Activated CD4-positive, alpha-beta T cell treated with anti-CD3 and anti-CD28 coated beads, Interleukin-2, amount 50 U/mL, for 1 hour (primary cell): ENCODE measurements at regions not wholly inside any gene's neighbourhood (a gene's known extent, or its start where the extent isn't known, plus 50 kb on each side); places are given as distances from the start of the nearest gene placed in this dataset.

ENCODE experiments used
- DNase-seq: peaks from one replicate; pipeline ENCODE4 v3.0.0-alpha.2; 2020

DNA sequence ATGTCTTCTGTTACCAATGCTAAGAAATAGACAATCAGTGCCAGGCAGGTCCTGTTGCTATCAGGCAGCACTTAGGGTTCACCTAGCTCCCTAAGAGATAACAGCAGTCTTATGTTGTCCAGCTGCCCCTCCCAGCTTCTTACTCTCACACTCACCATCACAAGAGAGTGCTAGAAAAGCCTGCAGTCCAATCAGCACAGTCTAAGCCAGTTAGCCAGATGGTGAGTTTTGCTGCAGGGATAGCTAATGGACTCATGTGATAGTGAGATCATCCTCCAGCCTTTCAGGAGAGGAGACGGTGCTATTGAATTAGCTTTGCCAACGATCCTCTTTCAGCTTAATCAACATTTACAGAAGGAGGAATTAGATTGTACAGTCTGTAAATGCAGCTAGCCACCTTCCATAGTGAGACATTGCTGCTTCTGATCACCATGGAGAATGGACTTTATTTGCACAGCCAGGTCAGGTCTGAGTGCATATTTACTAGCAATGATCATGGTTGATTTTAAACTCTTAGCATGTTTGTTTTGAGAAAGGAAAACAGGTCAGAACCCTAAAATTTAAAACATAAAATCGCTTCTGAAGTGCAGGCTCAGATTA lies 438.3 kb downstream of the CENPC start:
- DNase-seq, result no peak

DNA sequence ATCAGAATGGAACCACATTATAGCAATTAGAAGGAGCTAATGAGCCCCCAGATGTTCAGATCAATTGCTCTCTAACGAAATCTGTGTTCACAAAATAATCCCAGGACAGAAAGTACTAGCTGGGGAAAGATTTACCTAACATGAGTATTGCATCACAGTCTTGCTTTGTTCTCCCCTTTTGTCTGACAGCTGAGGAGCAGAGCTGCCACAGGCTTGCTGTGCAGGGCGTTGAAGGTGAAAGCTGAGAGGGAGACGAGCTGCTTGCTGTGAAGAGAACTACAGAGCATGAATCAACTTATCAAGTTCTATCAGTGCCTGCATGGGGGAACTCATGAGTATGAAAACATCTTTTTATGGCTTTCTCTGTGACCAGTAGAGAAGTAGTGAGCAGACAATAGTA lies 441.2 kb downstream of the CENPC start:
- DNase-seq, result no peak

DNA sequence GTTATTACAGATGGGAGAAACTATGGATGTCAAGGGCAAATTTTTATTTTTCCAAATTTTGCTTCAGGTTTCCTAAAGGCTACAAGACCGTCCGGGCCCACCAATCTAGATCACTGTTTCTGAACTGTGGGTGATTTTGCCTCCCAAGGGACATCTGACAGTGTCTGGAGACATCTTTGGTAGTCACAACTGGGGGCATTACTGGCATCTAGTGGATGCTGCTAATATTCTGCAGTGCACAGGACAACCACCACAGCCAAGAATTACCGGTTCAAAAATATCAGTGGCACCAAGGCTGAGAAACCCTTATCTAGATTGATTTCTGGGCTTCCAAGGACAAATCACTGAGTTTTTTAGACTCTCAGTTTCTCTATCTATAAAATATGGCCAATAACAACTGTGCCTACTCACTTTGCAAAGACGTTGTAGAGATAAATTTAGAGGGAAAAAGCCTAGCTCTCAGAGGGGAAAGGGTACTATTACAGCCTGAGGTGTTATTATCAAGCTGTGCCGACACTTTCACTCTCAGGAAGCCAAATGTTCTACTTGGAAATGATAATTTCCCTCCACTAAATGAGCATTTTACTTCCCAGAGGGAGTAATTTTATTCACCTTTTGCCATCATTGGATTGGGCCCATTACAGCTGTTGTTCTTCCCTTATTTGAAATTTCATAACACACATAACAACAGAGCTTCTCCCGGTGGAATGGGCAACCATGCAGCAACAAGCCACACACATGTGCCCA lies 442.1 kb downstream of the CENPC start:
- DNase-seq, result no peak

DNA sequence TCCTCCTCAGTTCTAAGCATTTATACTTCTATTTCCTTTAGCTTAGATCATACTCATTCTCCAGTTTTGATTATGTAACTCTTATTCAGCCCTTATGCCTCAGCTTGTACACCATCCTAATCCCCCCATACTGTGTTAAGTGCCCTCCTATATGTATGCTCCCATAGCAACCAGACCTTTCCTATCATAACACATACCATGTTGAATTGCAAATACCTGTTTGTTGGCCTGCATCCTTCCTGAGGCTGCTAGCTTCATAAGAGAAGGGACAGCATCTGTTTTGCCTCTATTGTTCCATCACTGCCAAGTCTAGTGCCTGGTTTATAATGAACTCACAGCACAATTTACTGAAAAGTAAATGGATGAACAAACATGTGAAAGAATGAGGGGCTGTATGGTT lies 443.7 kb downstream of the CENPC start:
- no peak for DNase-seq

DNA sequence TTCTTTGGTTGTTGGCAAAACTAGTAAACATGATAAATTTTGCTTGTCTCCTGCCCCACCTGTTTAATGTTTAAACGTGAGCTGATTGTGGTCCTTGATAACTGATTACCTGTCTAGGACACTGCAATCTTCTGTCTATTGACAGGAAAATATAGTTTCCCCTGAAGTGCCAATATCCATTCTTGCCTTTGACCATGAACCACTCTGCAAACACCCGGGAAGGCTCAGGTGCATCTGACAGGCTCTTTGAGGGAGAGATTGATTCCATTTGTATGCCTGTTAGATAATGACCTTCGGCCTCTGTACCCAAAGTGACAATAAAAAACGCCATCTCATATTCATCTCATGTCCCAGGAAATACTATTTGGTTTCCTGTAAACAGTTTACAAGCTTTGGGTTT lies 453.0 kb downstream of the CENPC start:
- no peak for DNase-seq

DNA sequence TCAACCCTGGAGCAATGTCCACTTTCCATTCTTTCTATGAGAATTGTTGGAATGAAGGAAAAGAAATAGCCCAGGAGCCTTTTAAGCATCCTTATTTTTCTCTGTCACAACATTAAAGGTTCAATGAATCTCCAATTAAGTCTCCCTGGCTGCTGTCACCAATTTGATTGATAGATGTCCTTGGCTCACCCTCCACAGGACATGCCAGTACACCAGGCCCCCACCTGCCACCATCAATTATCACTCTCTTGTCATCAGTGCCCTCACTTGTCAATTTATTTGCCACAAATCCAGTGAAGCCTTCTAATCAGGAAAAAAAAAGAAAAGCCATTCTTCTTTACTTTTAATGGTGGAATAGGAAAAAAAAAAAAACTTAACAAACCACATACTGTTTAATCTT lies 453.6 kb downstream of the CENPC start:
- no peak for DNase-seq

DNA sequence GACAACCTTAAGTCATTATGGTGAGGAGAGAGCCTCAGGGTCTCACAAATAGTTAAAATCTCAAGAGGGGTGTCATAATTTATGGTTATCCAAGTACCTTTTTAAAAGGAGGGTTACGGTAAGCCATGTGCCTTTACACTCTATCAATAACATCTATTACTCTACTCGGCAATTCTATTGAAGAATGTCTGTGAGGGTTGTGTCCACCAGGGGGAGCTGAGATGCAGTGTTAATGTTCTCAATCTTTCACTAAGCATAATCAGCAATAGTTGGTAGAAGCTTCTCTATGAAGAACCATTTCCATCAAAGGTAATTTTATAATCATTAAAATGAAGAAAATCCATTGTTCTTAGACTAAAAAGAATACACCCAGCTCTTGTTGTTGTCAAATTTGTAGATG lies 457.4 kb downstream of the CENPC start:
- peak; percentile 9 for DNase-seq

DNA sequence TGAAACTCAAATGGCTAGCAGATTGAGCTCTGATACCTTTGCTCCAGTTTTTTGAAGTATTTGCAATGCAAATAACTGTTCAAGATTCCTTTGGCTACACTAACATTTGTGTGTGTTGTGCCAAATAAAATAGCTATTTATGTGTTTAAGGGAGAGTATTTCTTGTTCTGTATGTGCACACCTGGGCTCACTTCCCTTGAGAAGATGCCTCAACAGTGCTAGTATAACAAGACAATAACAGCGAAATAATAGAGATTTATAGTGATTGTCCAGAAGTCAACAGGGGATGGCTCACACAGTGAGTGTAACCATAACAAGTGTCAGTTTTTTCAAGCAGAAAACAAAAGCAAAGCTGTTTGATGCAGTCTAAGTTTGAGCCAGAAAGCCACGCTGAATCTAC lies 460.5 kb downstream of the CENPC start:
- DNase-seq, result no peak

DNA sequence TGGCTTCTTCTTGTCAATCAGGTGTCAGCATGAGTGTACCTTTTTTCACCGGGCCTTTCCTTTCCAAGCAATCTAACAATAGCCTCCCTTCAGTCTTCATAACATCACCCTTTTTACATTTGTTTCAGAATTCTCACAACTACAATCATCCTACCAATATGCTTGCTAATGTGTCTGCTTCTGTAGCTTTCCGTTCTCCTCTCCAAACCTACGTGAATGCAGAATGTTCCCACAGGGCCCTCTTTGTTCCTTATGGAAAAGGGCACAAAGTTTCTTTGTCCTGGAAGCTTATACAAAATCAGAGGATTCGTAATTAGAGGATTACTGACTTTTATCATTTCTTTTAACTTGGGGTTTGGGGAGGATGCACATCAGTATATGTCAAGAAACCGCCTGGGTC lies 461.8 kb downstream of the CENPC start:
- no peak for DNase-seq

DNA sequence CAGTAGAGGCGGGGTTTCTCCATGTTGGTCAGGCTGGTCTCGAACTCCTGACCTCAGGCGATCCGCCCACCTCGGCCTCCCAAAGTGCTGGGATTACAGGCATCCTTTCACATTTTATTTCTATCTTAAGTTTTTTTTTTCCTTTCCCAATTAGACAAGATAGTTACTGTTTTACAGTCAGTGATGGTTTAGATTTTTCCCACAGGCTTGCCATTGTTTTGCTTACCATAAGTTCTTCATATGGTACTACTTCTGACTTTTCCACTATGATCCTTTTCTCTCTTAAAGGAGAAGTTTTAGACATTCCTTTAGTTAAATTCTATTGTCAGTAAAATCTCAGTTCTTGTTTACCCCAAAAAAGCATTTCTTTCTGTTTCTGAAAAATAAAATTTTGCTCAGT lies 462.6 kb downstream of the CENPC start:
- no peak for DNase-seq

DNA sequence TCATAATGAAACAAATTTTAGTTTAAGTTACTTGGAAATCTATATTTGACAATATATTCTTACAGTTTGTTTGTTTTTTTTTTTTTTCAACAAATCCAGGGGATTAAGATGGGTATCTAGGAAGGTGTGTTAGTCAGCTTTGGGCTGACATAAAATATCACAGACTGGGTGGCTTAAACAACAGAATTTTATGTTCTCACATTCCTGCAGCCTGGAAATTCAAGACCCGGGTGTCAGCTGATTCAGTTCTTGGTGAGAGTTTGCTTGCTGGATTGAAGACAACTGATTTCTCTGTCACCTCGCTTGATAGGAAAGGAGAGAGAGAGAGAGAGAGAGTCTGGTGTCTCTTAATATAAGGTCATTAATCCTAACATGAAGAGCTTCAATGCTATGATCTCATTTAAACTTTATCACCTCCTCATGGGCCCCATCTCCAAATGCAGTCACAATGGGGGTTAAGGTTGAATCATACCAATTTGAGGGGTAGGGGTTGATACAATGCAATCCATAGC lies 465.2 kb downstream of the CENPC start:
- DNase-seq, result no peak

DNA sequence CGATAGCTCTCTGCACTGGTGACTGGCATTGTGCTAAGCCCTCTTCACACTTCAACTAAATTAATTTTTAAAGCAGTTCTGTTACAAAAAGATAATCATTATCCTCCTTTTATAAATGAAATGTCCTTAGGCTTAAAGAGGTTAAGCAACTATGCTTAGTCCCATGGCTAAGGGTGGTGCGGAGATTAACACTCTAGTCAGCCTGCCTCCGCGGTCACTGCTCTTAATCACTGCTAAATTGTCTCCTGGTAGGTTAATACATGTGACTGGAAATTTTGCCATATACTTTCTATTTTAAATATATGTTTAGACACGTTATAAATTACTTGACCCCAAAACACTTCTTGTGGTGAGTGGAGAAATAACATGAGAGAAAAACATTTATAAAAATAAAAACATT lies 473.7 kb downstream of the CENPC start:
- DNase-seq, result no peak

DNA sequence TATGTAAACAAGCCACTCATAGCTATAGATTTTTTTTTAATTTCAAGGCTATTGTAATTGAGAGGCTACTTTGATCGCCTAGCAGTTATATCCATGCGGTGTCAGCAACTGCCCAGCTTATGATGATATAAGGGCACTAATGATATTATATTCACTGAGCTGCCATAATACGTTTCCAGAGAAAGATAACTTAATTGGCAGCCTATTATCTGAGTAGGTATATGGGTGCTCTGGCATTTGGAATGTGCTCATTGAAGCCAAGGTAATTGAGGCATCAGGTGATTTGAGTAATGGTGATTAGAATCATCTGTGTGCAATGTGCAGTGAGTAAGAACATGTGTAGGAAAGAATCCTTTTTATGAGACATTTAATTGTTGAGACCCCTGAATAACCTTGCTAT lies 490.0 kb downstream of the CENPC start:
- DNase-seq, result no peak

DNA sequence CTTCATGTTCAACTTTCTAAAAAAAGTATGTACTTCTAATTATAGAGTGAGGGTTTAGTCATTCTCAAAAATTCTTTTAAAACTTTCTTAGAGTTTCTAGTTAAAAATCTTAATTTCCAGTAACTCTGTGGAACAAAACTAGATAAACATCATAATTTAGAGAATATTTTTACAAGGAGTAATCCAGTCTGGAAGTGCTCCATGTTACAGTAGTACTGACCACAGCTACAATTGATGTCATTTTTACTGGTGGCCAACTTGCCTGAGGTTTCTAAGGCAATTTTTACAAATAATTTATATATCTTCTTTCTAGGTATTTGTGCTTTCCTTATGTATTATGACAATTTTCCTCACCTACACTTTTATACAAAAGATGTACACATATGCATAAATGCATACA lies 490.4 kb downstream of the CENPC start:
- no peak for DNase-seq

DNA sequence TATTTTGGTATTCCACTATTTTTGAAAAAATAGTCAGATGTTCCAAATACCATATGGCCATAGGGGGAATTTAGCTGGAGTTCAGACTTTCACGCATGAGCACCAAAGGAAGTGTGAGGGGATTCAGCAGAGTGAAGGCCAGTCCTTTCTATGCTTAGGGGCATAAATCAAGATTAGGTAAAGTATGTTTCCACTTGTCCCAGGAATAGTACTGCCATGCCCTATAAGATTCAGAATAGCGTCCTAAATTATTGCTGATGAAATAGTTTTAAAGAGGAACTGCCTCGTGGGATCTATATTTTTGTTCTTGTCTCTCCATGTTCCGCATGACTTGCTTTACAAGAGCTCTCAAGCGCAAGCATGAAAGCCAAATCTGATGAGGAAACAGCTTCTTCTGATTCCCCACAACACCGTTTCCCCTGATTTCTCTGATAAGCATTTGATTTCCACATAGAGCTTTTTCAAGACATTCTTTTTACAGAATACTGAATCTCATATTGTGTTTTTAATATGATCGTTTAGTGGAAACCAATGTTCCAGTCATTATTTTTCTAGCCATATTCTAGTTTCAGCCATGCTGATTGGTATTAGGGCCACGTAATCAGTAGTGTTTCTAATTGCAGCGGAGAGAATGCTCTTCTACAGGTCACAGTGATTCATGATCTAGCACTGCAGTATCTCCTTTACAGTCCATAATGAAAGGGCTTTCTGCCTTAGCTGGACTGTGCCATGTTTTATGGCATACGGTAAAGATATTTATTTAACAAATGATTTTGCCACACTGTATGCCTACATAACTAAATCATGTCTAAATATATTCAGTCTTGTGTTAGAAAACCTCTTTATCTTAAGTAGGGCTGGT lies 492.3 kb downstream of the CENPC start:
- no peak for DNase-seq

DNA sequence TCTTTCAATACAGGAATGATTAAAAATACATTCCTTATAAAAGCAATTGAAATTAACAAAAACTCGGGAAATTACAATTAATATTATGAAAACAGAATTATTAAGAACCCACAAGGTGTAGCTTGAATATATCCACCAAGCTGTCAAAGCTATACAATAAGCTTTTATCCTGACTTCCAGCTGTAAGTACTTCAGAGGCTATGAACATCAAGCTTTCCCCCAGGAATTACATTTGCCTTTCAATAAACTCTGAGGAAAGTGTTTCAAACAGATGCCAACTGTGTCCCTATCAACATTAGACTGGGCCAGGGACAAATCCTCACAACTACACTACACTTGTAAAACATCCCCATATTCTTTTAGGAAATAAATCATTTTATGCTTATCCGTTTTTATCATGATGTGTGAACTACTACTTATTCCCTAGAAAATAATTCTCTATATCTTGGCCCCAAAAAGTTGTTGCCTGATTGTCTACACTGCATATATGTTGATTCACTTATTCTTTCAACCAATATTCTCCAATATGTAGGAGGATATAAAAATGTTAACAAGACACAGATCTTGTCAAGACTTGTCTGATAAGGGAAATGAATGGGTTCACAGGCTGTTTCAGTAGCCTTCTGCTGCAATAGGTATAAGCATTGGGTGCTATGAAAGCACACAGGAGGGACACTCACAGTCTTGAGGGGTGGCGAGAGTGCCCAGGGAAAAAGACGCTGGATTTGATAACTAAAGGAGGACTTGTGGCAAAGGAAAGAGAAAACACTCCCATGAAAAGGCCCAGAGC lies 494.1 kb downstream of the CENPC start:
- no peak for DNase-seq

DNA sequence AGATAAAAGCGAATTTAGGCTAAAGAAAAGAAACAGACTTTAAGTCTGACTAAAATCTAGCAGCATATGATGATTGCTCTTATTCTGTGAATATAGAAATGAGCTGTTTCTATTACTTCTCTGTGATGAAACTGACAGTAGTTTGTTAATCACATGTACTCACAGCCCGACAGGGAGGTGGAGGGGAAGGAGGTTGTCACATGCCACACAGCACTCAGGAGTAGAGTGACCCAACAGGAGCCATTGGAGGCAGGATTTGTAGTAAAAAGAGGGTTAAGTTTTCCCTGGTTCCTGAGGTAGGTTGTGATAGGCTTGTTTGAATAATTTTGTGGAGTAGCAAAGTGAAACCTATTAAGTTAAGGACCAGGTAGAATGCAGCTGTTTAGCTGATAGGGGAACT lies 495.9 kb downstream of the CENPC start:
- no peak for DNase-seq

DNA sequence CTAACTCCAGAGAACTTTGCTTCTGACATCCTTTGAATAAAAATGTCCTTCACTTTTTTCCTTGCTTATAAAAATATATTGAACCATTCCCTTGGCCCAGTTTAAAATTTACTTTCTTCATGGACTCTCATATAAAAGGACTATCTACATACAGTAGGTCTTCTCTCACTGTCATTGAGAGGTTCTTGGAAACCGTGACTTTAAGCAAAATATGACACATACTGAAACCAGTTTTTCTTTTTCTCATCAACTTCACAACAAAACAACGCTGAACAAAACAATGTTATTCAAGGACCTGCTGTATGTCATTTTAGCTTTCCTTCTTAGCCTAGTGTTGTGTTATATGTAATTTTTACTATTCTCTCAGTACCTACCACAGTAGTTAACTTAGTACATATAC lies 496.8 kb downstream of the CENPC start:
- no peak for DNase-seq

DNA sequence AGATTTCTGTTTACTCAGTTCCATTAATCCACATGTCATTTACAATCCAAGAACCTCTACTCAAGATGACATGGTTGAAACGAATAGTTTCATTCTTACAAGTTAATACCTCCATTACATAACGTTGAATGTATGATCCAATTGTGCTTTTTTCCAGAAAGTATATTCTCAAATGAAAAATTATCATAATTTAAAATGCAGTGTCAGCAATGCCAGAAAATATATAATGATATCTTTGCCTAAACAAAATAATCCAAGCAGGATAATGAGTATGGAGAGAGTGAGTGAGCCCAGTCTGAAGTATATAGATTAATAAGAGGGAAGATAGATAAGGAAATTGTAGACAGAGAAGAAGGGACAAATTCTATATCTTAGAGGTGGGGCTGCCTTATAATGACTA lies 505.0 kb downstream of the CENPC start:
- DNase-seq, result no peak

DNA sequence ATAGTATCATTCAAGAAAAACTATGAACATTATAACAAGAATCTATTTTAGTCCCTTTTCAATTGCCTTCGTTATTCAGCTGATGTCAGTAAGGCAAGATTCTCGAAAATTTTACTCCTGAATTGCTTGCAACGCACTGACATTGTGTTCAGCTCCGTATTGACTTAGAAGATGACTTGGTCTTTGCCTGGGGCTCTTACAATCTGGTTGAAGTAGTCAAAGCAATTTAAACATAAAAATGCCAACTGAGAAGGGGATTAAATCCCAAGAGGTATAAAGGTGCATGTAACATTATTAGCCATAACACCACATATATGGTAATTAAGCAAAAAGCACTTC lies 507.1 kb downstream of the CENPC start:
- DNase-seq, result no peak

DNA sequence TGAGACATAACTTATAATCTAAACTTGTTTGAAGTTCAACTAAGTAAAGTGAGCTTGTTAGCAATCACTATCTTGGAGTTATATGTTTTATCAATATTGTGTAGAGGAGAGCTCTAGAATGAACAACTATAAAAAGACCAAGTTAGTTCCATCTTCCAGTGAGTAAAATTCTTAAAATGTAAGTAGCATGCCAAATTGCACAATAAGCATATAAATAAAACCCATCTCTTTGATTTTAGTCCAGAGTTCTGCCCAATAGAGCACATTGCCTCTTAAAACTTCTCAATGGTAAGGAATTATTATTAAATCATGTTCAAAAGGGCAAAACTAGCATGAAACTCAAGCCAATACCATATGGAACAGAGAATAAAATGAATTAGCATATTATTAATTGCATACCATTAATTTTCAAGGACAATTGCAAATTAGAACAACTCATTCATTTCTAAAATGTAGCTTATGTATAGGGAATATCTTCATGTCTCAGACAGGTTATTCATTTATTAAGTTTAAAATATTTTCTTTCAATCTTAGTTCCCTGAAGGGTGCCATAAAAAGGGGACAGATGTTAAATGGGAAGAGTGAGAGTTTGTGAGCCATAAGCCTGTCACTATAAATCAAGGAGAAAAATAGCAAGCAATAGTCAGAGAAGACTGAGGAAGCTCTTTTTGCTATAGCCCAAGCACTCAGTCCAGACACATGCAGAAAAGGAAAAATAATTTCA lies 507.6 kb downstream of the CENPC start:
- DNase-seq, result no peak

DNA sequence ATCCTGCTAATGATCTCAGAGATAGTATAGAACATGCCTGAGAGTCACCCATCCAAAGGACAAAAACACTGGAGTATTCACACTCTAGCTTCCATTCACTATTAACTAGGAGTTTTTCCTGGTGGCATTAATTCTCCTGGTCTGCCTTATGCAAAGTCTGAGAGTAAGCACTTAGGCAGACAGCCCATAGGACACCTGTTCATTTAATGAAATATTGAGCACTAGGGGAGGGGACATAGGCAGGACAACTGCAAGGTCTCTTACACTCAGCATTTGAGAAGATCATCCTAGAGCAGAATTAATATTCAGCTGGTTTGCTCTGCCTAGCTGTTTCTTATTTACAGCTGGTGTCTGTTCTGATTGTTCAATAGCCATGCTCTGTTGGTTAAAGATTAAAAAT lies 508.5 kb downstream of the CENPC start:
- no peak for DNase-seq

DNA sequence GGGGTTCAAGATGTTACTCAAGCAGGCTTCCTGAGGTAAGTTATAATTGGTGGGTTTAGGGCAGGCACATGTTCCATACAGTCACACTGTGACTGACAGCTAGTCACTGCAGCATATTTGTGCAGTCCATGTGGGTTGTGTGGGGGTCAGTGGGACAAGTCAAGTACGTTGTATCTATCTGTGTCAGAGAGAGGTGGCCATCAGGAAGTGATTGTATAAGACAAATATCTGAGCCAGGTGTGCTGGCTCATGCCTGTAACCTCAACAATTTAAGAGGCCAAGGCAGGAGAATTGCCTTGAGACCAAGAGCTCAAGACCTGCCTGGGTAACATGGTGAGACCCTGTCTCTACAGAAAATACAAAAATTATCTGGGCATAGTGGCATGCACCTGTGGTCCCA lies 509.3 kb downstream of the CENPC start:
- DNase-seq, result no peak
